Endothelial cell of hepatic sinusoid (primary cell): ENCODE measurements at regions not wholly inside any gene's neighbourhood (a gene's known extent, or its start where the extent isn't known, plus 50 kb on each side); places are given as distances from the start of the nearest gene placed in this dataset.

ENCODE experiments used
- in situ Hi-C: cut with HindIII; loops from 2 replicates; pipeline ENCODE4 v1.10.0; 2017; ENCODE audit warnings: low sequenced_read_pairs

GRCh38 chr2:139963863-139964355, 1183.7 kb upstream of the NXPH2 start:
- in situ Hi-C loops, result no loop called here

GRCh38 chr2:139949242-139949972, 1169.2 kb upstream of the NXPH2 start:
- in situ Hi-C loops, result no loop called here

- in situ Hi-C loops, result no loop called here
Measured at GRCh38 chr2:139946690-139947089, 1166.5 kb upstream of the NXPH2 start.

- in situ Hi-C loops, result loop anchor here (5.0 kb wide), 1 partner anchor 33 kb away; no protein-coding TSS in a partner anchor
Measured at GRCh38 chr2:139940686-139941085, 1160.5 kb upstream of the NXPH2 start.

- in situ Hi-C loops, result no loop called here
Measured at GRCh38 chr2:139925903-139926302, 1145.7 kb upstream of the NXPH2 start.

- in situ Hi-C loops, result no loop called here
Measured at GRCh38 chr2:139924070-139924469, 1143.9 kb upstream of the NXPH2 start.

- in situ Hi-C loops, result no loop called here
Measured at GRCh38 chr2:139918982-139919381, 1138.8 kb upstream of the NXPH2 start.

GRCh38 chr2:139917690-139918384, 1137.6 kb upstream of the NXPH2 start:
- in situ Hi-C loops, result no loop called here

- in situ Hi-C loops, result no loop called here
Measured at GRCh38 chr2:139916822-139917221, 1136.6 kb upstream of the NXPH2 start.

- in situ Hi-C loops, result no loop called here
Measured at GRCh38 chr2:139911160-139911559, 1131.0 kb upstream of the NXPH2 start.

- in situ Hi-C loops, result loop anchor here (5.0 kb wide), 1 partner anchor 33 kb away; no protein-coding TSS in a partner anchor
Measured at GRCh38 chr2:139909136-139909535, 1128.9 kb upstream of the NXPH2 start.

- in situ Hi-C loops, result loop anchor here (5.0 kb wide), 1 partner anchor 37 kb away; no protein-coding TSS in a partner anchor
Measured at GRCh38 chr2:139905624-139906023, 1125.4 kb upstream of the NXPH2 start.

GRCh38 chr2:139891636-139892035, 1111.4 kb upstream of the NXPH2 start:
- in situ Hi-C loops, result no loop called here

- in situ Hi-C loops, result no loop called here
Measured at GRCh38 chr2:139885921-139886498, 1105.8 kb upstream of the NXPH2 start.

GRCh38 chr2:139876964-139877363, 1096.8 kb upstream of the NXPH2 start:
- in situ Hi-C loops, result no loop called here

GRCh38 chr2:139876321-139876720, 1096.1 kb upstream of the NXPH2 start:
- in situ Hi-C loops, result no loop called here

- in situ Hi-C loops, result no loop called here
Measured at GRCh38 chr2:139872503-139872902, 1092.3 kb upstream of the NXPH2 start.

- in situ Hi-C loops, result no loop called here
Measured at GRCh38 chr2:139872032-139872431, 1091.8 kb upstream of the NXPH2 start.

- in situ Hi-C loops, result no loop called here
Measured at GRCh38 chr2:139867601-139868226, 1087.5 kb upstream of the NXPH2 start.

- in situ Hi-C loops, result no loop called here
Measured at GRCh38 chr2:139864821-139865302, 1084.7 kb upstream of the NXPH2 start.
